Right lobe of liver (tissue), 6 donors: ENCODE measurements at regions not wholly inside any gene's neighbourhood (a gene's known extent, or its start where the extent isn't known, plus 50 kb on each side); places are given as distances from the start of the nearest gene placed in this dataset.

ENCODE experiments used
- ATAC-seq, 4 donors: fragments of 200-7000 bp; cut with Tn5 transposase; one replicate each; pipeline ENCODE4 v1.9.1; 2020; ENCODE audit warnings: mild to moderate bottlenecking in 4 of 4, moderate library complexity in 4 of 4
- DNase-seq, 3 donors: peaks; one replicate each; pipeline ENCODE4 v3.0.0-alpha.2; 2020
- H3K27ac ChIP-seq, 3 donors: fragments of 200-600 bp; one replicate each; pipeline ENCODE4 v1.8.0; 2022
- H3K27me3 ChIP-seq, 2 donors: fragments of 200-600 bp; one replicate each; pipeline ENCODE4 v1.8.0; 2022
- H3K36me3 ChIP-seq, 4 donors: fragments of 200-600 bp; sonication (generic) in 1 of 4; one replicate each; pipeline versions ENCODE4 v1.5.1 to v1.8.0; 2017 to 2022; ENCODE audit warnings: control low read depth in 1 of 4
- H3K4me1 ChIP-seq, 4 donors: fragments of 200-600 bp; sonication (generic) in 1 of 4; one replicate each; pipeline versions ENCODE4 v1.5.1 to v1.8.0; 2017 to 2022; ENCODE audit warnings: control low read depth in 1 of 4
- H3K4me3 ChIP-seq, 3 donors: fragments of 200-600 bp; one replicate each; pipeline ENCODE4 v1.8.0; 2022
- H3K9me3 ChIP-seq, 4 donors: fragments of 200-600 bp; sonication (generic) in 1 of 4; one replicate each; pipeline versions ENCODE4 v1.5.1 to v1.8.0; 2017 to 2022; ENCODE audit warnings: control low read depth in 1 of 4
- CTCF ChIP-seq, 4 donors: fragments of 200-600 bp in 3 of 4; fragments of 450-650 bp in 1 of 4; IDR thresholded peaks; one replicate each; pipeline versions ENCODE4 v1.5.1 to v1.8.0; 2016 to 2022; ENCODE audit warnings: antibody characterized with exemption in 4 of 4, mild to moderate bottlenecking in 2 of 4
- POLR2A ChIP-seq: fragments of 450-650 bp; IDR thresholded peaks from one replicate; pipeline ENCODE4 v1.6.1; 2017; ENCODE audit warnings: antibody characterized with exemption, mild to moderate bottlenecking
- WGBS: methylation state at CpG from one replicate; pipeline ENCODE4 v1.1.6; 2018; ENCODE audit warnings: low coverage, low lambda C conversion rate; ENCODE audit not compliant: insufficient coverage; ENCODE audit errors: missing lambda C conversion rate; 5-methylcytosine and 5-hydroxymethylcytosine counted together
- intact Hi-C, 2 donors: fragments of 100-400 bp; cut with DNase I; formaldehyde crosslinking; loops; one replicate each; pipeline versions ENCODE4 v1.11.2 to v1.14.1; 2022
- donor health status: DM: no; HTN: yes; CAD: no.
- donor health status: DM: no; HTN: no; CAD: no.
- donor health status: DM: no; HTN: no; CAD: no.
- donor health status: DM: no; HTN: yes; CAD: no.
- donor health status: DM: no; HTN: yes; CAD: no.

GRCh38 chr9:13627502-13627901 lies 348.0 kb upstream of the MPDZ start:
- Histone ChIP-seq H3K27ac (no peak overlapping the region), H3K9me3 (no peaks in the 10 kb centered on the region), H3K4me1 (no peaks in the 10 kb centered on the region), H3K36me3 (no peaks in the 10 kb centered on the region), H3K4me3 (no peak overlapping the region), H3K27me3 (no peaks in the 10 kb centered on the region)
- TF ChIP-seq CTCF (IDR thresholded peaks at IDR 0.05) (no peak), POLR2A (no peak)
- ATAC-seq (no peak), DNase-seq (no peak)
- WGBS = 100% methylated on average over 1 of the region's 3 CpGs
- intact Hi-C loops = no loop called here

GRCh38 chr9:13627071-13627470 lies 347.6 kb upstream of the MPDZ start:
- Histone ChIP-seq H3K9me3 (no peaks in the 10 kb centered on the region), H3K36me3 (no peaks in the 10 kb centered on the region), H3K4me1 (no peaks in the 10 kb centered on the region), H3K27ac (no peak overlapping the region), H3K4me3 (no peak overlapping the region), H3K27me3 (no peaks in the 10 kb centered on the region)
- TF ChIP-seq CTCF (IDR thresholded peaks at IDR 0.05) (no peak), POLR2A (no peak)
- DNase-seq (no peak), ATAC-seq (no peak)
- intact Hi-C loops = no loop called here
- 57% methylated on average over 1 of the region's 3 CpGs for WGBS

GRCh38 chr9:13626601-13627000 lies 347.1 kb upstream of the MPDZ start:
- WGBS = no CpG with 5 or more reads among the region's 1 CpG
- ATAC-seq = no peak
- intact Hi-C loops = no loop called here

GRCh38 chr9:13621872-13622564 lies 342.5 kb upstream of the MPDZ start:
- 38% methylated on average over 6 of the region's 6 CpGs for WGBS
- intact Hi-C loops = no loop called here
- ATAC-seq (no peak), DNase-seq (no peak)
- Histone ChIP-seq H3K4me3 (no peak overlapping the region), H3K27me3 (no peaks in the 10 kb centered on the region), H3K9me3 (no peaks in the 10 kb centered on the region), H3K36me3 (no peaks in the 10 kb centered on the region), H3K4me1 (no peaks in the 10 kb centered on the region), H3K27ac (no peak overlapping the region)
- TF ChIP-seq CTCF (IDR thresholded peaks at IDR 0.05) (no peak), POLR2A (no peak)

More at GRCh38 chr9:13626601-13627000, 347.1 kb upstream of the MPDZ start:
- H3K4me1 ChIP-seq = no peaks in the 10 kb centered on the region
- no peak for DNase-seq
- H3K9me3 ChIP-seq = no peaks in the 10 kb centered on the region
- TF ChIP-seq POLR2A = no peak
- TF ChIP-seq CTCF (IDR thresholded peaks at IDR 0.05) = no peak
- no peak overlapping the region for H3K27ac ChIP-seq
- no peaks in the 10 kb centered on the region for H3K36me3 ChIP-seq
- H3K27me3 ChIP-seq = no peaks in the 10 kb centered on the region
- no peak overlapping the region for H3K4me3 ChIP-seq
